AG10803 (cell line): ENCODE measurements at regions not wholly inside any gene's neighbourhood (a gene's known extent, or its start where the extent isn't known, plus 50 kb on each side); places are given as distances from the start of the nearest gene placed in this dataset.

Experiments used
- DNase-seq: peaks from one replicate; pipeline ENCODE4 v3.0.0; 2010; ENCODE audit warnings: low read depth
- H3K4me3 ChIP-seq: 2 replicates; pipeline ENCODE4 v1.5.1; 2011; ENCODE audit warnings: mild to moderate bottlenecking, low read length, control low read depth
- TF ChIP-seq, protein P1 (sequence below): conservative IDR thresholded peaks from 2 replicates; pipeline ENCODE4 v1.5.1; 2011; ENCODE audit warnings: mild to moderate bottlenecking, low read length, control low read depth, inconsistent platforms

DNA sequence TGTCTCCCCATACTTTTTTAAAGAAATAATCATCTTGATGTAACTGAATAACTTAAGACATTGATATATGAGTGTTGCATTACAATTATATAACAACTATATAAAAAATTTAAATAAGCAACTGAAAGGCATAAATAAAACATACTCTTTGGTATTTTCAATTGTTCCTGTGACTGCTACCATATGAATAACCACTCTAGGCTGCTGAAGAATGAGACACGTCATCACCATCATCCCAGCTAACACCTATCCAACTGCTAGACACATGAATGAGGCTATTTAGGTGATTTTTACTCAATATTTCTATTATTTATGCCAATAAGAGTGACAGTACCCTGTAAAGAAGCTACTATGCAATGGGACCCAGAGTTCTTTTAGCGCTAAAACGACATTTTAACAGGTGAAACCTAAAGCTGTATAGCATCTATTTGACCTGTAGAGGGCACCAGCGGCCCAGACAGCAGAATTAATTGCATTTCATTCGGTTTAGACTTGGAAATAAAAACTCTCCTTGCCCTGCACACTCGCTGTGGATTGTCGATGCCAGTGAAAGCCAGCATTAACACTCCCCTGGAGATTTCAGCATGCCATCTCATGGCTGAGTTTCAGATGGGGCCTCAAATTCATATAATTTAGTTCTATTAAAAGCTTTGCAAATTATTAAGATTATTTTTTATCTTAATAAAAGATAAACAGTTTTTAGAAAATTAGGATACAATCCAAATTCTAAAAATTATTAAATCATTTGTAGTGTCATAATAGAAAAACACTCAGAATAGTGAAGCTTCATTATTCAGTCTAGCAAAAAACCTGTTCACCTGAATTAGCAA is 89.4 kb upstream of the MAP2 start:
- no peak overlapping the region for H3K4me3 ChIP-seq
- TF ChIP-seq, protein P1, sequence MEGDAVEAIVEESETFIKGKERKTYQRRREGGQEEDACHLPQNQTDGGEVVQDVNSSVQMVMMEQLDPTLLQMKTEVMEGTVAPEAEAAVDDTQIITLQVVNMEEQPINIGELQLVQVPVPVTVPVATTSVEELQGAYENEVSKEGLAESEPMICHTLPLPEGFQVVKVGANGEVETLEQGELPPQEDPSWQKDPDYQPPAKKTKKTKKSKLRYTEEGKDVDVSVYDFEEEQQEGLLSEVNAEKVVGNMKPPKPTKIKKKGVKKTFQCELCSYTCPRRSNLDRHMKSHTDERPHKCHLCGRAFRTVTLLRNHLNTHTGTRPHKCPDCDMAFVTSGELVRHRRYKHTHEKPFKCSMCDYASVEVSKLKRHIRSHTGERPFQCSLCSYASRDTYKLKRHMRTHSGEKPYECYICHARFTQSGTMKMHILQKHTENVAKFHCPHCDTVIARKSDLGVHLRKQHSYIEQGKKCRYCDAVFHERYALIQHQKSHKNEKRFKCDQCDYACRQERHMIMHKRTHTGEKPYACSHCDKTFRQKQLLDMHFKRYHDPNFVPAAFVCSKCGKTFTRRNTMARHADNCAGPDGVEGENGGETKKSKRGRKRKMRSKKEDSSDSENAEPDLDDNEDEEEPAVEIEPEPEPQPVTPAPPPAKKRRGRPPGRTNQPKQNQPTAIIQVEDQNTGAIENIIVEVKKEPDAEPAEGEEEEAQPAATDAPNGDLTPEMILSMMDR: peak; percentile 94
- DNase-seq: peak; percentile 49

DNA sequence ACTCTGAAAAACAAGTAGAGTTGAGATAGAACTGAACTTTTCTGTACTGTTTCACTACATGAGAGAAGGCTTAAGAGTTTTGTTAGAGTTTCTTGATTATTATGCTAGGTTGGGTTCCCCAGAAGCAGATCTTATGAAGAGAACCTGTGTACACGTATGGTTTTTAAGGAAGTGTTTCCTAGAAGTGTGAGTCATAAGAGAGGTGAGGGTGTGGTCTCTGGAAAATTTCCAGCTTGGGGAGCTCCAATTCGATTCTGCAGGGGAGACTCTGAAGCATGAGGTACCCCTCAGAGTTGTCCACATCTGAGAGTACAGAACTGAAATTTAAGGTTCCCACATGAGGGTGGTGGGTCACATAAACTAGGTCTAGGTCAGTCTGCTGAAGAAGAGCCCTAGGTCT is 83.3 kb upstream of the MAP2 start:
- TF ChIP-seq, protein P1: no peak
- no peak overlapping the region for H3K4me3 ChIP-seq
- DNase-seq: no peak

DNA sequence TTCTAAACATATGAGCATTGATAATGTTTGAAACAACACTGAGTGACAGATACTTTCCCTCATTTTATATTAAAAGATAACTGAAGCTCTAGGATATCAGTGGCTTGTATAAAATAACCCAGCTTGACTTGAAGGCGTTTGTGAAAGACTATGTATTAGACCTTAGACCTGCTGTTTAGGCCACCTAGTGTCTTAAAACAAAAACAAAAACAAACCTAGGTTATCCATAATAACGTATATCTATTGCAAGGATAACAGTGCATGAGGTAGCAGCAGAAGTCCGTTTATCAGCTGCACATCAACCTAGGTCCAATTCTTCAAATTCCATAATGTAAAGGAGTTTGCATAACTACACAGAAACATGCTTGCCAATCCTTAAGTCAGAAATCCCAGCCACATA is 79.5 kb upstream of the MAP2 start:
- TF ChIP-seq, protein P1: no peak
- H3K4me3 ChIP-seq: no peak overlapping the region
- no peak for DNase-seq

DNA sequence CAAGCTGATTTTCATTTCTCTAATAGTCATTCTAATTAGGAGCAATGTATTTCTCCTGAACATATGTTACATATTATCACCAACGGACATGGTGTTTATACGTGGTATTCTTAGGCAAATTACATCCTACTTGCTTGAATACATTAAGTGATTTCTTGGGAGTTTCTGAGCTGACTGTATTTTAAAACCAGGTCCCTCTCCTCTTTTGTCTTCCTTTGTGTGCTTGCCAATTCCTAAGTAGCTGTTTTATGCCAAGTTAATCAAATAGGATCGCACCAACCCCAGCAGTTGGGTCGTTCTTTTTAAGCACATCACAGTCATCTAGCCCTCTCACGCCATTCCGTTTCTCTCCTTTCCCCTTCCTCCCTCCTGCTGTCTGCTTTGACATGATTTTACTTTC is 75.4 kb upstream of the MAP2 start:
- no peak for DNase-seq
- no peak overlapping the region for H3K4me3 ChIP-seq
- TF ChIP-seq, protein P1: no peak

DNA sequence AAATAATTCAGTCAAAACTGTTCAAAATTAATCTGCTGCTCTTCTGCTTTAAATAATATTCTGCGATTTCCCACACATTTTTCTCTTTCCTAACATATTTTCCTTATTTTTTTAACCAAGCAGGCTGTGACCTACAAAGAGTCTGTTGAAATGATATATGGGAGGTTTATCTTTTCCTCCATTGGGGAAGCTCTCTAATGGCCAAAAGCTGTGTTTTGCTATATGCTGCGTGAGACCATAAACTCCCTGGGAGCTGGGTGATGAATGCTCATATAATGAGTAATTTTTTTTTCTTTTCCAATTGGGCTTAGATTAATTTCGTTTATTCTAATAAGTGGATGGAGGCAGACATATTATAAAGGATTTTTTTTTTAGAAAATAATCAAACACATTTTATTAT is 72.2 kb upstream of the MAP2 start:
- TF ChIP-seq, protein P1: no peak
- no peak overlapping the region for H3K4me3 ChIP-seq
- peak; percentile 8 for DNase-seq

DNA sequence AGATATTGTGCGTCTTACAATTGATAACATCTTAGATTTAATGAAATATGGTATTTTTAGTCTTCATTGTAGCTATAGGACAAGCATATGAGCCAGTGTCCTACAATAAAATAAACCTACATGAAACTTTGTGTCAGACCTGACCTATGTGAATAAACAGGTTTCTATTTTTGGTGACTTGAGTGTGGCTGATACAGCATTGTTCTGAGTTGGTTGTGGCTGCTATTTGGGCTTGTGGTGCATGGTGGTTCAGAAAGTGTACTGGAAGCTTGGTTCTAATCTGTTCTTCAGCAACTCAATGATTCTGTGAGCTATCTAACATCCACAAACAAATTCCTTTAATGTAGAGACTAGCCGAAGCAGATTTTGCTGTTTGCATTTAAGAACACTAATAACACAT is 64.9 kb upstream of the MAP2 start:
- DNase-seq: no peak
- TF ChIP-seq, protein P1: no peak
- no peak overlapping the region for H3K4me3 ChIP-seq

DNA sequence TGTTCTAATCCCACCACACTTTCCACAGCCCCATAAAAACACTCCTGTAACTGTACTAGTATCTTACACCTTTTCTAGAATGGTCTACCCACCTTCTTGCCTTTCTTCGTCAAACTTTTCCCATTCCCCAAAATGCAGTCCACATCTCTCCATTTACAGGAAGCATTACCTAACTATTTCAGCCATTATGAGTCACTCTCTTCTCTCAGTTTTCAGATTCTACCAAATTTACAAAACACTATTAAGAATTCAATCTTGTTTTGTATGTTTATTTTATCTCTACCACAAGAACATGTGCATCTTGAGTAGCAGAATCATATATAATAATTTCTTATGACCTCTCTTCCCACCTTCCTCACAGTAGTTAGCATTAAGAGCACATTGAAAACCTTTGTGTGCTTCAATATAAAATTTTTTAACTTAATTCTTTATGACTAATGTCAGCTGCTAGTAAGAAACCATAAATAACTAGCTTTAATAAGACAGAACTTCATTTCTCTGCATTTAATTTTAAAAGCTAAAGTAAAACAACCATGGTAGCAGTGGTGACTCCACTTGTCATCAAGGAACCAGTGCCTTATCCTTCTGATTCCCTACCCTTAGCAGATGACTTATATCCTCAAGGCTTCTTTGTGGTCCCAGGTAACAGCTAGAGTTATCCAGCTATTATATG is 56.6 kb upstream of the MAP2 start:
- DNase-seq: no peak
- TF ChIP-seq, protein P1: no peak
- no peak overlapping the region for H3K4me3 ChIP-seq
